Hepatocyte (in vitro differentiated cells): ENCODE measurements at regions not wholly inside any gene's neighbourhood (a gene's known extent, or its start where the extent isn't known, plus 50 kb on each side); places are given as distances from the start of the nearest gene placed in this dataset.
"Not testable (repeated sequence)": the region's sequence is repeated elsewhere in the genome, so short reads cannot be mapped to it uniquely, and the experiment has no call there.

Experiments used
- CTCF ChIP-seq: fragments of 200-600 bp; sonication (generic); IDR thresholded peaks from 2 replicates; pipeline ENCODE4 v1.5.1; 2016; ENCODE audit warnings: antibody characterized with exemption, mild to moderate bottlenecking; ENCODE audit not compliant: poor library complexity
- EZH2 ChIP-seq: fragments of 200-600 bp; sonication (generic); IDR thresholded peaks from 2 replicates; pipeline ENCODE4 v1.6.1; 2016; ENCODE audit warnings: antibody characterized with exemption, mild to moderate bottlenecking, borderline replicate concordance
- EZH2phosphoT487 ChIP-seq: fragments of 200-600 bp; sonication (generic); IDR thresholded peaks from one replicate; pipeline ENCODE4 v1.6.1; 2018; ENCODE audit warnings: antibody characterized with exemption, mild to moderate bottlenecking, low read depth, moderate library complexity; ENCODE audit not compliant: unreplicated experiment, severe bottlenecking

- TF ChIP-seq EZH2, CTCF, EZH2phosphoT487: not testable (repeated sequence)
Observed at GRCh38 chr15:30721529-30721928, 95.6 kb downstream of the ARHGAP11B start.
